A673 (cell line): ENCODE measurements at regions not wholly inside any gene's neighbourhood (a gene's known extent, or its start where the extent isn't known, plus 50 kb on each side); places are given as distances from the start of the nearest gene placed in this dataset.

Experiments
- BruUV-seq: library from RNA; stranded (reverse); fragments of 400-500 nt; replicated peaks from 2 replicates; lab custom pipeline; 2021; lab: Mats Ljungman, UMichigan
- CTCF ChIA-PET: fragments of 300-600 bp; sonication (Branson Sonifier 250); formaldehyde crosslinking; loops from one replicate; lab custom pipeline; 2022; ENCODE audit warnings: antibody characterized with exemption; lab: Charles Lee
- POLR2A ChIA-PET: fragments of 300-600 bp; sonication (Branson Sonifier 250); formaldehyde crosslinking; loops from one replicate; lab custom pipeline; 2022; ENCODE audit warnings: antibody characterized with exemption; ENCODE audit not compliant: low non-redundant PET; lab: Charles Lee
- DNase-seq: peaks from one replicate; pipeline ENCODE4 v3.0.0-alpha.2; 2015; ENCODE audit warnings: low spot score
- H3K27ac ChIP-seq: fragments of 200-600 bp; sonication (generic); 2 replicates; pipeline ENCODE4 v1.5.1; 2016; ENCODE audit warnings: mixed run types, low read depth, mild to moderate bottlenecking, mixed read lengths, antibody characterized with exemption, low read length; ENCODE audit not compliant: poor library complexity, severe bottlenecking
- H3K27me3 ChIP-seq: fragments of 200-600 bp; sonication (generic); replicated peaks from 2 replicates; pipeline ENCODE4 v1.6.1; 2017; ENCODE audit warnings: mixed run types, low read depth, mild to moderate bottlenecking, mixed read lengths, antibody characterized with exemption, low read length; ENCODE audit not compliant: insufficient read depth, poor library complexity
- H3K36me3 ChIP-seq: fragments of 200-600 bp; sonication (generic); 2 replicates; pipeline ENCODE4 v1.6.1; 2016; ENCODE audit warnings: mixed run types, mild to moderate bottlenecking, mixed read lengths, antibody characterized with exemption, low read length; ENCODE audit not compliant: insufficient read depth, poor library complexity, severe bottlenecking
- H3K4me1 ChIP-seq: fragments of 200-600 bp; sonication (generic); 2 replicates; pipeline ENCODE4 v1.6.1; 2017; ENCODE audit warnings: mixed run types, mild to moderate bottlenecking, mixed read lengths, antibody characterized with exemption, low read length; ENCODE audit not compliant: insufficient read depth, poor library complexity, severe bottlenecking
- H3K4me3 ChIP-seq: fragments of 200-600 bp; sonication (generic); 2 replicates; pipeline ENCODE4 v1.5.1; 2016; ENCODE audit warnings: low read depth, mixed run types, mild to moderate bottlenecking, mixed read lengths, low read length; ENCODE audit not compliant: poor library complexity, severe bottlenecking
- H3K9me3 ChIP-seq: fragments of 200-600 bp; sonication (generic); 2 replicates; pipeline ENCODE4 v1.6.1; 2016; ENCODE audit warnings: mixed run types, low read depth, mild to moderate bottlenecking, mixed read lengths, antibody characterized with exemption, low read length; ENCODE audit not compliant: poor library complexity, severe bottlenecking
- EZH2 ChIP-seq: fragments of 200-600 bp; sonication (generic); IDR thresholded peaks from 2 replicates; pipeline ENCODE4 v1.6.1; 2017; ENCODE audit warnings: borderline replicate concordance, low read depth, mild to moderate bottlenecking, mixed read lengths, antibody characterized with exemption, low read length; ENCODE audit not compliant: poor library complexity, severe bottlenecking
- intact Hi-C: fragments of 100-400 bp; cut with micrococcal nuclease; formaldehyde crosslinking; loops from one replicate; pipeline ENCODE4 v1.10.0; 2022; ENCODE audit not compliant: unreplicated experiment
- TF ChIP-seq, protein P1 (sequence below): fragments of 300-800, 200-600 bp; sonication (generic); conservative IDR thresholded peaks from 2 replicates; pipeline ENCODE4 v1.5.1; 2017; ENCODE audit warnings: low read depth, mild to moderate bottlenecking, antibody characterized with exemption, low read length, moderate library complexity, mixed read lengths

- DNase-seq, result no peak
- intact Hi-C loops, result loop anchor here (5.0 kb wide), 1 partner anchor 479 kb away; no protein-coding TSS in a partner anchor
- POLR2A ChIA-PET, result no interaction called here
- Histone ChIP-seq H3K36me3 (no peaks in the 10 kb centered on the region), H3K27ac (no peak overlapping the region), H3K4me1 (no peaks in the 10 kb centered on the region), H3K9me3 (no peaks in the 10 kb centered on the region), H3K27me3 (peaks cover 12% of the 10 kb centered on the region), H3K4me3 (no peak overlapping the region)
- CTCF ChIA-PET, result interaction anchor here (0.7 kb wide), 1 partner anchor 117 kb away, joined by 13 read pairs; no protein-coding TSS in a partner anchor
- TF ChIP-seq, protein P1, sequence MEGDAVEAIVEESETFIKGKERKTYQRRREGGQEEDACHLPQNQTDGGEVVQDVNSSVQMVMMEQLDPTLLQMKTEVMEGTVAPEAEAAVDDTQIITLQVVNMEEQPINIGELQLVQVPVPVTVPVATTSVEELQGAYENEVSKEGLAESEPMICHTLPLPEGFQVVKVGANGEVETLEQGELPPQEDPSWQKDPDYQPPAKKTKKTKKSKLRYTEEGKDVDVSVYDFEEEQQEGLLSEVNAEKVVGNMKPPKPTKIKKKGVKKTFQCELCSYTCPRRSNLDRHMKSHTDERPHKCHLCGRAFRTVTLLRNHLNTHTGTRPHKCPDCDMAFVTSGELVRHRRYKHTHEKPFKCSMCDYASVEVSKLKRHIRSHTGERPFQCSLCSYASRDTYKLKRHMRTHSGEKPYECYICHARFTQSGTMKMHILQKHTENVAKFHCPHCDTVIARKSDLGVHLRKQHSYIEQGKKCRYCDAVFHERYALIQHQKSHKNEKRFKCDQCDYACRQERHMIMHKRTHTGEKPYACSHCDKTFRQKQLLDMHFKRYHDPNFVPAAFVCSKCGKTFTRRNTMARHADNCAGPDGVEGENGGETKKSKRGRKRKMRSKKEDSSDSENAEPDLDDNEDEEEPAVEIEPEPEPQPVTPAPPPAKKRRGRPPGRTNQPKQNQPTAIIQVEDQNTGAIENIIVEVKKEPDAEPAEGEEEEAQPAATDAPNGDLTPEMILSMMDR, result no peak
- no peak for TF ChIP-seq EZH2
- BruUV-seq, result no TSS peak
These were observed 76.3 kb downstream of the BUD13 start for GRCh38 chr11:116696381-116696941.

GRCh38 chr11:116695657-116696254 lies 77.0 kb downstream of the BUD13 start:
- Histone ChIP-seq H3K4me1 (no peaks in the 10 kb centered on the region), H3K9me3 (no peaks in the 10 kb centered on the region), H3K36me3 (no peaks in the 10 kb centered on the region), H3K27ac (no peak overlapping the region), H3K4me3 (no peak overlapping the region), H3K27me3 (peaks cover 12% of the 10 kb centered on the region)
- CTCF ChIA-PET, result interaction anchor here (0.7 kb wide), 1 partner anchor 116 kb away, joined by 13 read pairs; no protein-coding TSS in a partner anchor
- DNase-seq, result no peak
- BruUV-seq, result no TSS peak
- TF ChIP-seq, protein P1, result no peak
- no peak for TF ChIP-seq EZH2
- POLR2A ChIA-PET, result no interaction called here
- intact Hi-C loops, result loop anchor here (5.0 kb wide), 1 partner anchor 478 kb away; no protein-coding TSS in a partner anchor

DNA sequence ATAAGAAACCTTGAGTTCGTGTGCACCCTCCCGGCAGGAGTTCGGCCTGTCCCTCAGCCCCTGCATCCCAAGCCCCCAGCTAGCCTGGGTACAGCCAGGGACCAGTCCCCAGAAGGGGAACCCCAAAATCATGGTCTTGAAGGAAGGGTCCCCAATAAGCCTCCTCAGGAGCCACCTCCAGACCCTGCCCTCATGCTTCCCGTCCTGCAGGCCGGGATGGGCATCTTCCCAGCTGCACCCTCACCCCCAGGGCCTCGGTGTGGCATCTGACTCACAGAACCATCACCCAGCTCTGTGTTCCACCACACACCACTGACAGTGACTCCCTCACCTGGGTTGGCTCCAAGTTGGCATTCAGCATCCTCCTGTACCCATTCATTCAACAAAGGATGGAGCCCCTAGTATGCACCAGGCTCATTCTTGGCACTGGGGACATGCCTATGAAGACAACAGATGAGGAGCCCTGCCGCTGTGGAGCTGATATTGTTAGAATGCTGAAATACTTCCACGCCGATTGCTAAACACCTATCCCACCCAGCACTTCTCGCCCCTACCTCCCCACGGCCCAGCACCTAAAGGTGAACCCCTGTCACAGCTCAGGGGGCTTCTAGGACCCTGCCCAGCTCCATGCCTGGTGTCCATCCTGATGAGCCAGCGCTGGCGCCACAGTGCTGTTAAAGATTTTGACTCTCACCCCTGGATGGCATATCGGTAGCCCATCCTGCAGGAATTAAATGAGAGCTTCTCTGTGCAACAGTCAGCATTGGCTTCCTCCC lies 77.8 kb downstream of the BUD13 start:
- peaks cover 12% of the 10 kb centered on the region for H3K27me3 ChIP-seq
- H3K27ac ChIP-seq, result no peak overlapping the region
- no TSS peak for BruUV-seq
- POLR2A ChIA-PET, result no interaction called here
- intact Hi-C loops, result loop anchor here (5.0 kb wide), 2 partner anchors 478 to 1363 kb away; no protein-coding TSS in a partner anchor
- no peaks in the 10 kb centered on the region for H3K36me3 ChIP-seq
- TF ChIP-seq, protein P1, result no peak
- no peak for TF ChIP-seq EZH2
- H3K4me3 ChIP-seq, result no peak overlapping the region
- no peaks in the 10 kb centered on the region for H3K4me1 ChIP-seq
- H3K9me3 ChIP-seq, result no peaks in the 10 kb centered on the region
- no peak for DNase-seq
- CTCF ChIA-PET, result no interaction called here
